ENCODE measurements at regions not wholly inside any gene's neighbourhood (a gene's known extent, or its start where the extent isn't known, plus 50 kb on each side); places are given as distances from the start of the nearest gene placed in this dataset.

DNA sequence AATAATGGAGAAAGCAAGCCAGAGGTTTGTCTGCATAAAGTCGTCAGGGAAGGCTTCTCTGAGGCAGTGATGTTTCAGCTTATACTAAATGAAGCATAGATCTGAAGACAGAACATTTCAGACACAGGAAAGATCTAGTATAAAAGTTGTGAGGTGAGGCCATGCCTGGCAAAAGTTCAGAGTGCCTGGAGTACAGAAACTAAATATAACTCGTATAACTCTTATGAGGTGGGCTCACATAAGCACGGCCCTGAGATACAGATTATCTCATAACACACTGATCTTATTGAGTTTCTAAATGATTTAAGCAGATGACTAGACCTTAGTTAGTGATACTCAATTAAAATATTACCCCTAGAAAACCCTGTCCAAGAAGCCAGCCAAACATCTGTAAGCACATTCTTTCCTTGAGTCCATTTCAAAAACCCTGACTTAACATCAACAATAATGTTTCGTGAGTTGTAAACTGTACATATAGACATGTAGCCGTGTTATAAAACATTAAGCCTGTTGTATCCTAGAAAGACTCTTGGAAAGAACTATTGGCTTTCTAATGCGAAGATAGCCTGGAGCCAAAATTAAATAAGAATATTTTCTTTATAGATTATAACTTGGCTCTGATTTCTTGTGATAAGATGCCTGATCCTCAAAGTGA lies 667.6 kb downstream of the TENT5A start:
- no peaks in the 10 kb centered on the region for H3K9me3 ChIP-seq (ENCODE audit: control insufficient read depth, low read length)
- no peaks in the 10 kb centered on the region for H3K4me1 ChIP-seq (ENCODE audit: control insufficient read depth, insufficient read depth, low read length)
- no peak overlapping the region for H3K9ac ChIP-seq (ENCODE audit: low read length)
- H3K36me3 ChIP-seq (ENCODE audit: control insufficient read depth, insufficient read depth, low read length) = no peaks in the 10 kb centered on the region
- no peaks in the 10 kb centered on the region for H3K27me3 ChIP-seq (ENCODE audit: control insufficient read depth, insufficient read depth, low read length)
- H3K4me3 ChIP-seq (ENCODE audit: low read length) = no peak overlapping the region

DNA sequence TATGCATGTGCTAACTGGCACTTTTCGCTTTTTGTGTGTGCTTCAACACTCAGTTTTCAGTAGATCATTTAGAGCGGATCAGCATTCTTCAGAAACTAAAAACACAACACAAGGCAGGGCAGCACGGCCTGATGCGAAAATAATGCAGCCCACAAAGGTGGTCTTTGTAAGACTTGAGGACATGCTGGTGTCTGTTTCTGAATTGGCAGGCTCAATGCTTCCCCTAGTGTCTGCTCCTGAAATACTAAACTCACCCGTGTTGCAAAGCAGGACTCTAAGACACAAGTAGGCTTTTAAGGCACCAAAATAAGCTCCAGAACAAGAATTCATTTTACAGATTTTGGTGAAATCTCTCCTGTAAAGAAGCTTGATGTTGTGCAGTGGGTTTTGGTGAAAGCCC lies 676.5 kb downstream of the TENT5A start:
- H3K4me1 ChIP-seq (ENCODE audit: control insufficient read depth, insufficient read depth, low read length) = no peaks in the 10 kb centered on the region

DNA sequence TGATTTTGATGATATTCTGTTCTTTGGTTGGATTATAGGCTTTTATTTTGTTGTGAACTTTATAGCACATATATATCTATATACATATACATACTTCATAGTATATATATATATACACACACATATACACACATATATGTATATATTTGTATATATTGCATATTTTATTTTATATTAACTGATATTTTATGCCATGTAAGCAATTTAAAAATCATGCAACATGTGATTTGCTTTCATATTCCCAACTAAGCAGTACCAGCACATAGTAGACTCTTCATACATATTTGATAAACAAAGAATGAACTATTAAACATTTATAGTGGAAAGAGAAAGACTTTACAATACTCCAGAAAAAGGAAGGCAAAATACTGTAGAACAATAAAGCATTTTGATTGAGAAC lies 679.2 kb downstream of the TENT5A start:
- no peaks in the 10 kb centered on the region for H3K9me3 ChIP-seq (ENCODE audit: control insufficient read depth, low read length)
- no peak overlapping the region for H3K9ac ChIP-seq (ENCODE audit: low read length)
- no peaks in the 10 kb centered on the region for H3K4me1 ChIP-seq (ENCODE audit: control insufficient read depth, insufficient read depth, low read length)
- H3K27me3 ChIP-seq (ENCODE audit: control insufficient read depth, insufficient read depth, low read length) = no peaks in the 10 kb centered on the region
- no peaks in the 10 kb centered on the region for H3K36me3 ChIP-seq (ENCODE audit: control insufficient read depth, insufficient read depth, low read length)
- no peak overlapping the region for H3K4me3 ChIP-seq (ENCODE audit: low read length)

More for the DNA sequence above, 676.5 kb downstream of the TENT5A start:
- Histone ChIP-seq H3K27me3 (ENCODE audit: control insufficient read depth, insufficient read depth, low read length) (no peaks in the 10 kb centered on the region), H3K9ac (ENCODE audit: low read length) (no peak overlapping the region), H3K9me3 (ENCODE audit: control insufficient read depth, low read length) (no peaks in the 10 kb centered on the region), H3K4me3 (ENCODE audit: low read length) (no peak overlapping the region), H3K36me3 (ENCODE audit: control insufficient read depth, insufficient read depth, low read length) (no peaks in the 10 kb centered on the region)

DNA sequence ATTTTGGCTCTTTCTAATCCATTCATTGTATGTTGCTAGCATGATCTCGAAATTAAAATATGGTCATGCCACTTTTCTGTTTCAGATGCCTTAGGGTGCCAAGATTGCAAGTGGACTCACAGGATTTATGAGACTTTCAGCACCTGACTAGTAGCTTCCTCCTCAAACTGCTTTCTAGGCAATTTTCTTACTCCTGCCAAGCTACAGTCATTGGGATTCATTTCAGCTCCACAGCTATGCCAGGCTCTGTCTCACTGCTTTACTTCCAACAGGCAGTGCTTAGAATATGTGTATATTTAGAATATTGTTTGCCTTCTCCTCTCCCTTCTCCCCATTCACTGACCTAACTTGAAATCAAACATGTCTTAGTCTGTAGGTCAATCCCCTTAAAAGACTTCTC lies 681.4 kb downstream of the TENT5A start:
- H3K36me3 ChIP-seq (ENCODE audit: control insufficient read depth, insufficient read depth, low read length) = no peaks in the 10 kb centered on the region
- H3K9ac ChIP-seq (ENCODE audit: low read length) = no peak overlapping the region
- no peaks in the 10 kb centered on the region for H3K4me1 ChIP-seq (ENCODE audit: control insufficient read depth, insufficient read depth, low read length)
- H3K9me3 ChIP-seq (ENCODE audit: control insufficient read depth, low read length) = no peaks in the 10 kb centered on the region
- no peaks in the 10 kb centered on the region for H3K27me3 ChIP-seq (ENCODE audit: control insufficient read depth, insufficient read depth, low read length)
- no peak overlapping the region for H3K4me3 ChIP-seq (ENCODE audit: low read length)

DNA sequence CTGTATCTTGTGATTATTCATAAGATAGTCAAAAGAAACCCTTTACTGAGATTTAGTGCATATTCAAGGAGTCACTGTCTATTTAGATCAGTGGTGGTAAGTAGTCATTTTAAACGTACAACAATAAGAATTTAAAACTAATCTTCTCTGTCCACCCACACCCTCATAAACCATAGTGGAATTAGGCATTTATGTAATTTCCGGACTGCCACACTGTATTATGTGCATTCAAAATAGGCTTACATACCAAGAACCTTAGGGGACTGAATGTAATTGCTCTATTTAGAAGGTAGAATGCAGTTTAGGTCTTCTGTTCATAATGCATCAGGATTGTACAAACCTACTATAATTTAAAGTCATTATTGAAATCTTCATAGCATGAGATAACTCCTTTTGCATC lies 685.4 kb downstream of the TENT5A start:
- Histone ChIP-seq H3K4me3 (ENCODE audit: low read length) (no peak overlapping the region), H3K4me1 (ENCODE audit: control insufficient read depth, insufficient read depth, low read length) (no peaks in the 10 kb centered on the region), H3K9ac (ENCODE audit: low read length) (no peak overlapping the region), H3K9me3 (ENCODE audit: control insufficient read depth, low read length) (no peaks in the 10 kb centered on the region), H3K36me3 (ENCODE audit: control insufficient read depth, insufficient read depth, low read length) (no peaks in the 10 kb centered on the region), H3K27me3 (ENCODE audit: control insufficient read depth, insufficient read depth, low read length) (no peaks in the 10 kb centered on the region)

DNA sequence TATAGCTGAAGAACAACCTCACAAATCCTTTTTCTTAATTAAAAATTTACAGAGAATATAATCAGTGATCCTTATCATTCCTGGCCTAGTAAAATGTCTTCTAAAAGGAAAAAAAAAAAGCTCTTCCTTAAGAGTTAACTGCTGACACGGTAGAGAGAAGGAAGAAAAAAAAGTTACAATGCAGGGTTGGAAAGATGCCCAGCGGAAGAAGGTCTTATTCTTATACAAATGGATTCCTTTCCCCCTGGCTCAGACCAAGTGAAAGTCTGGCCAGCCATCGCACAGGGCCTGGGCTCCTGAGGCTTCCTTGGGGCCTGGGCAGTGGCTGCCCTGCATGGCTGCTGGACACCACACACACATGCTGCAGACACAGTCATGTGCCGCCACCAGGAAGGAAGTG lies 688.6 kb downstream of the TENT5A start:
- Histone ChIP-seq H3K4me1 (ENCODE audit: control insufficient read depth, insufficient read depth, low read length) (no peaks in the 10 kb centered on the region), H3K9me3 (ENCODE audit: control insufficient read depth, low read length) (no peaks in the 10 kb centered on the region), H3K27me3 (ENCODE audit: control insufficient read depth, insufficient read depth, low read length) (no peaks in the 10 kb centered on the region), H3K36me3 (ENCODE audit: control insufficient read depth, insufficient read depth, low read length) (no peaks in the 10 kb centered on the region), H3K9ac (ENCODE audit: low read length) (no peak overlapping the region), H3K4me3 (ENCODE audit: low read length) (no peak overlapping the region)

DNA sequence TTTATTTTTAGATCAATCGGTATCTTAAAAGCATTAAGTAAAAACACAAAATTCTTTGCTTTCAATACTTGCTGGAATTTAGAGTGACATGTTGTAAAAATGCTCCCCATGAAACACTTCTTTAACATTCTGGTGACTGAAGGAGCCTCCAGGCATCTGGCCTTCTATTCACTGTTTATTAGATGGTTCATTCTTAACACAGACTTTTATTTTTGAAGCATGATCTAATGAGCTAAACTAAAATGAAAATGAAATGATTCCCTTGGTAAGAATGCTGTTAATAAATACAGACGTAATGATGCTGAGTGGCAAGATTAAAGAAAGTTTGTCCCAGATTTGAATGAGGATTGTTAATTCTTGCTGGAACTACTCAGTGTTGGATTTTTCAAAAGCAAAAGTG lies 698.4 kb downstream of the TENT5A start:
- no peak overlapping the region for H3K4me3 ChIP-seq (ENCODE audit: low read length)

DNA sequence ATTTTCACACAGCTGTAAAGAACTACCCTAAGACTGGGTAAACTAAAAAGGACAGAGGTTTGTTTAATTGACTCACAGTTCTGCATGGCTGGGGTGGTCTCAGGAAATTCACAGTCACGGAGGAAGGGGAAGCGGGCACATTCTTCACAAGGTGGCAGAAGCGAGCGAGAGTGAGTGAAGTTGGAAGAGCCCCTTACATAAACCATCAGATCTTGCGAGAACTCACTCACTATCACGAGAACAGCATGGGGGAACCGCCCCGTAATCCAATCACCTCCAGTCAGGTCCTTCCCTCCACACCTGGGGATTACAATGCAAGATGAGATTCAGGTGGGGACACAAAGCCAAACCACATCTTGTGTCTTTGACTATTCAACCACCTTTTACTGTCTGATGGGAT lies 700.5 kb downstream of the TENT5A start:
- no peaks in the 10 kb centered on the region for H3K9me3 ChIP-seq (ENCODE audit: control insufficient read depth, low read length)
- H3K9ac ChIP-seq (ENCODE audit: low read length) = no peak overlapping the region
- no peaks in the 10 kb centered on the region for H3K4me1 ChIP-seq (ENCODE audit: control insufficient read depth, insufficient read depth, low read length)
- no peaks in the 10 kb centered on the region for H3K36me3 ChIP-seq (ENCODE audit: control insufficient read depth, insufficient read depth, low read length)
- no peaks in the 10 kb centered on the region for H3K27me3 ChIP-seq (ENCODE audit: control insufficient read depth, insufficient read depth, low read length)
- no peak overlapping the region for H3K4me3 ChIP-seq (ENCODE audit: low read length)

More for the DNA sequence above, 698.4 kb downstream of the TENT5A start:
- H3K36me3 ChIP-seq (ENCODE audit: control insufficient read depth, insufficient read depth, low read length) = no peaks in the 10 kb centered on the region
- H3K9me3 ChIP-seq (ENCODE audit: control insufficient read depth, low read length) = no peaks in the 10 kb centered on the region
- no peaks in the 10 kb centered on the region for H3K4me1 ChIP-seq (ENCODE audit: control insufficient read depth, insufficient read depth, low read length)
- H3K9ac ChIP-seq (ENCODE audit: low read length) = no peak overlapping the region
- H3K27me3 ChIP-seq (ENCODE audit: control insufficient read depth, insufficient read depth, low read length) = no peaks in the 10 kb centered on the region

DNA sequence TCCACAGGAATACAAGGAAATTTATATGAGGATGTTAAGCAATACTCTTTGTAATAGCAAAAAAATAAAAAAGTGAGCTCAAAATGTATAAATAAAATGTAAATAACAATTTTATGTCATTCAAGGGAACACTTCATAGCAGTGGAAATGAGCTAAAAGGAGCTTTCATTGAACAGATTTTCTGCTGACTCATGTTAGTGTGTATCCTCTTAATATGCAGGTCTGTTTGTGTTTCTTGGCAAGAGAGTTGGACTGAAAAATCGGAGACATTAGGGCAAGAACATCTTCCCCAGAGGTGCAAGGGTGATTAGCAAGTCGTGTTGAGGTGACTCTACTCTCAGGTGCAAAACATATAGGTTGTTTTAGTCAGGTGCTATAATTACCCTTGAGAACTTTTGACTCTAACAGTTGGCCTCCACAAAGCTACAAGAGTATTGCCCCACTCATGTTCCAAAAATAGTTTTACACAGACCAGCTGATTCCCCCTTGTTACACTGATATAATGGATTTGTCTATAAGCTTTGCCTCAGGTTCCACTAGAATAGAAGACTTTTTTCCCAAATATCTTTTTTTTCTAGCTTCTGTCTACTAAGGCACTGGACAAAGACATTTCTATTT lies 702.9 kb downstream of the TENT5A start:
- no peaks in the 10 kb centered on the region for H3K9me3 ChIP-seq (ENCODE audit: control insufficient read depth, low read length)
- H3K36me3 ChIP-seq (ENCODE audit: control insufficient read depth, insufficient read depth, low read length) = no peaks in the 10 kb centered on the region
- H3K27me3 ChIP-seq (ENCODE audit: control insufficient read depth, insufficient read depth, low read length) = no peaks in the 10 kb centered on the region
- no peak overlapping the region for H3K4me3 ChIP-seq (ENCODE audit: low read length)
- no peaks in the 10 kb centered on the region for H3K4me1 ChIP-seq (ENCODE audit: control insufficient read depth, insufficient read depth, low read length)
- no peak overlapping the region for H3K9ac ChIP-seq (ENCODE audit: low read length)

DNA sequence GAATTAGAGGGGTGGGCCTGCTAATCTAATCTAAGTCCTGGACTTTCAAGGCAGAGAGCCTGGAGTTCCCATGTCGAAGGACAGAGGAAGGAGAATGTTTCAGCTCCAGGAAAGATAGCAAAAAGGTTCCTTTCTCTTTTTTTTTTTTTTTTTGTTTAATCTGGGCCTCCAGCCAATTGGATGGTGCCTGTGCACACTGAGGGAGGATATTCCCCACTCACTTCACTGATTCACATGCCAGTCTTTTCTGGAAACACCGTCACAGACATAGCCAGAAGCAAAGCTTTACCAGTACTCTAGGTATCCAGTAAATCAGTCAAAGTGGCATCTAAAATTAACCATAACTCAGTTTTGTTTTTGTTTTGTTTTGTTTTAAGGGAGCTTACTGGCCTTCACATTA lies 721.1 kb downstream of the TENT5A start:
- H3K9me3 ChIP-seq (ENCODE audit: control insufficient read depth, low read length) = no peaks in the 10 kb centered on the region
- no peaks in the 10 kb centered on the region for H3K4me1 ChIP-seq (ENCODE audit: control insufficient read depth, insufficient read depth, low read length)
- no peaks in the 10 kb centered on the region for H3K36me3 ChIP-seq (ENCODE audit: control insufficient read depth, insufficient read depth, low read length)
- H3K9ac ChIP-seq (ENCODE audit: low read length) = no peak overlapping the region
- H3K4me3 ChIP-seq (ENCODE audit: low read length) = no peak overlapping the region
- H3K27me3 ChIP-seq (ENCODE audit: control insufficient read depth, insufficient read depth, low read length) = no peaks in the 10 kb centered on the region

DNA sequence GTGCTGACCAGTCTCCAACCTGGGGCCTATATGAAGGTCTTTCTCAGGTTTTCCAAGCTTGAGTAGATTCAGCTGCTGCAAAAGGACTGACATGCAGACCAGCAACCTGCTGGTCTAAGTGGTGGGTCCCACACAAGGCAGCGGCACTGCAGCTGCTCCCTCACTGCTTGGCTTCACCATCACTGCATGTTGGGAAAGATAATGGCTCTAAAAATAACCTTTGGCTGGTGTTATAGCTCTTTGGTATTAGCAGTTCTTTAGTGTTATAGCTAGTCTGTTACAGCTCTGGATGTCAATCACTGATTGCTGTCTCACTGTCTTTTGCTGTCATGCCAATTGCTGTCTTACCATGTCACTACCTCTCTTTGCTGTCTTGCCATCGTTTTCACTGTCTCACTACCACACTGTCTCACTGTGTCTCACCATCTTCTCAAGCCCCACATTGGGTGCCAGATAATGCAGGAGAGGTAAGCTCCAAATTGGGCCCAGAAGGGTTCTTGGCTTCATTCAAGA lies 726.4 kb downstream of the TENT5A start:
- Histone ChIP-seq H3K9me3 (ENCODE audit: control insufficient read depth, low read length) (no peaks in the 10 kb centered on the region), H3K9ac (ENCODE audit: low read length) (no peak overlapping the region), H3K36me3 (ENCODE audit: control insufficient read depth, insufficient read depth, low read length) (no peaks in the 10 kb centered on the region), H3K27me3 (ENCODE audit: control insufficient read depth, insufficient read depth, low read length) (no peaks in the 10 kb centered on the region), H3K4me3 (ENCODE audit: low read length) (no peak overlapping the region), H3K4me1 (ENCODE audit: control insufficient read depth, insufficient read depth, low read length) (no peaks in the 10 kb centered on the region)

DNA sequence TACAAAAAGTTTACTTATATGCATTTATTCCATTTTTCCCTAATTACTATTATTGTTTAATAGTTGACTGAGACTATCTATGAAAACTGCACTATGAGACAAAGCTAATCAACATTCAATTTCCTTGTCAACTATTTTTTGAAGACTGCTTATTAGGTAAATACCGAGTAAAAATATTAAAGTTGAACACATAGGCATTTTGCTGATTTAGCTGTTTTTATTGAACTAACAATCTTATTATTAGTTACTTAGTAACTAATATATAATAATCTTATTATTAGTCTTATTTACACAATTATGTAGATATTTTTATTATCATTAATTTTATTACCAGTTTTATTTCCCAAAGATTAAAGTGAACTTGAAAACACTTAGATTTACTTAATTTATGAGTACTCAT lies 728.8 kb downstream of the TENT5A start:
- no peak overlapping the region for H3K9ac ChIP-seq (ENCODE audit: low read length)
- H3K4me3 ChIP-seq (ENCODE audit: low read length) = no peak overlapping the region
- no peaks in the 10 kb centered on the region for H3K27me3 ChIP-seq (ENCODE audit: control insufficient read depth, insufficient read depth, low read length)
- no peaks in the 10 kb centered on the region for H3K4me1 ChIP-seq (ENCODE audit: control insufficient read depth, insufficient read depth, low read length)
- H3K36me3 ChIP-seq (ENCODE audit: control insufficient read depth, insufficient read depth, low read length) = no peaks in the 10 kb centered on the region
- no peaks in the 10 kb centered on the region for H3K9me3 ChIP-seq (ENCODE audit: control insufficient read depth, low read length)

Data from mucosa of stomach (tissue), 1 donor.